ENCODE measurements at regions not wholly inside any gene's neighbourhood (a gene's known extent, or its start where the extent isn't known, plus 50 kb on each side); places are given as distances from the start of the nearest gene placed in this dataset.
"Not testable (repeated sequence)": the region's sequence is repeated elsewhere in the genome, so short reads cannot be mapped to it uniquely, and the experiment has no call there.

DNA sequence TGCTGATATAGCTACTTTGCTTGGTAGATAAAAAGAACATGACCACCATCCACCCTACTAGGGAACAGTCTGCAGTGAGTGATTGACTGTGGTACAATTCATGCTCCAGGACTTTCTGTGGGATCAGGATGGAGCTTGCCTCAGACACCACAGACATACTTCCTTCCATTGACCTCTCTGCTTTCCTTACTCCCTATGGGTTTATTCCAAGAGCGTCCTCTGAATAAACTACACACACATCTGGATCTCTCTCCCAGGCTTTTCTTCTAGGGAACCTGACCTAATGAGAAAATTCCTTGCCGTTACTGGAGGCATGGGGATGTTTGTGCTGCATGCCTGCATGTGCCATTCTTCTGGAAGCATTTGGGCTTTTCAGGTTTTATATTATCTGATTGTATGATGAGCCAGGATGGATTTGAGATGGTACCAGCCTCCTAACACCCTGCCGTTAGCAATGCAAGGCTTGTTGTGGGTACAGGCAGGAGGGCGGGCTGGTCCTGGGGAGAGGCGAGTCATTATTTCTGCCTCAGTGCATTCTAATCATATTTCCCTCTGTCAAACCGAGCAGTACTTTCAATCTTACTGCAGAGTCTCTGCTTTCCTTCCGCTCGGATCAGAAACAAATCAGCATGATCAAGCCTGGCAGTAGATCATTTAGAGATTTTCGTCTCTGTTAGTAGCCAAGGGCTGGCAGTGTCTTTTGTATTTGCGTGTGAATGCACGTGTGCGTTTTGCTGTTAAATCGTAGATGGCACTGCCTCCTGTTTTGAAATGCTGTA, 279.2 kb downstream of the PDCD6IP start:
- no peak overlapping the region for H3K4me3 ChIP-seq (ENCODE audit: low read depth, low read length)
- TF ChIP-seq POLR2A (IDR thresholded peaks at IDR 0.05; ENCODE audit: extremely low read depth, insufficient read length): no peak
- TF ChIP-seq, protein P1, sequence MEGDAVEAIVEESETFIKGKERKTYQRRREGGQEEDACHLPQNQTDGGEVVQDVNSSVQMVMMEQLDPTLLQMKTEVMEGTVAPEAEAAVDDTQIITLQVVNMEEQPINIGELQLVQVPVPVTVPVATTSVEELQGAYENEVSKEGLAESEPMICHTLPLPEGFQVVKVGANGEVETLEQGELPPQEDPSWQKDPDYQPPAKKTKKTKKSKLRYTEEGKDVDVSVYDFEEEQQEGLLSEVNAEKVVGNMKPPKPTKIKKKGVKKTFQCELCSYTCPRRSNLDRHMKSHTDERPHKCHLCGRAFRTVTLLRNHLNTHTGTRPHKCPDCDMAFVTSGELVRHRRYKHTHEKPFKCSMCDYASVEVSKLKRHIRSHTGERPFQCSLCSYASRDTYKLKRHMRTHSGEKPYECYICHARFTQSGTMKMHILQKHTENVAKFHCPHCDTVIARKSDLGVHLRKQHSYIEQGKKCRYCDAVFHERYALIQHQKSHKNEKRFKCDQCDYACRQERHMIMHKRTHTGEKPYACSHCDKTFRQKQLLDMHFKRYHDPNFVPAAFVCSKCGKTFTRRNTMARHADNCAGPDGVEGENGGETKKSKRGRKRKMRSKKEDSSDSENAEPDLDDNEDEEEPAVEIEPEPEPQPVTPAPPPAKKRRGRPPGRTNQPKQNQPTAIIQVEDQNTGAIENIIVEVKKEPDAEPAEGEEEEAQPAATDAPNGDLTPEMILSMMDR (IDR thresholded peaks at IDR 0.05; ENCODE audit: low read depth, low read length): no peak
- TF ChIP-seq MAX (IDR thresholded peaks at IDR 0.05; ENCODE audit: low read depth, low read length): no peak
- TF ChIP-seq MYC (IDR thresholded peaks at IDR 0.05; ENCODE audit: low read depth, low read length): no peak
- no peak for DNase-seq (ENCODE audit: low read depth)

DNA sequence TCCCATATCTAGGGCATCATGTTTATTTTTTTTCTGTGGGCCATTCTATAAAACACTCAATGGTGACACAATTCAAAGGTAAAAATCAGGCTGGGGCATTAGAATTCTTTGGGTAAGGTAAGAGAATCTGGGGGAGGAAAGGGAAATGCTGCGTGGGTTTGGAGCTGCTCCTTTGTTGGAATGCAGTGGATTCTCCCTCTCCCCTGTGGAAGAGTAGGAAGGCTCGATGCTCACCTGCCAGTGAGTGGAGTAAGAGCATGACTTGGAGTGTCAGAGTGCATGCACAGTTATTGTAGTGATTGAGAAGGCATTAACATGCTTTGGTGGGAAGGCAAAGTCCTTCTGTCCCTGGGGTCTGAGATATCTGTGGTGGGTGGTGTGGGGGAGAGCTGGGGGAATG, 280.0 kb downstream of the PDCD6IP start:
- DNase-seq (ENCODE audit: low read depth): no peak
- H3K4me3 ChIP-seq (ENCODE audit: low read depth, low read length): no peak overlapping the region
- TF ChIP-seq, protein P1 (IDR thresholded peaks at IDR 0.05; ENCODE audit: low read depth, low read length): no peak
- TF ChIP-seq MAX (IDR thresholded peaks at IDR 0.05; ENCODE audit: low read depth, low read length): no peak

DNA sequence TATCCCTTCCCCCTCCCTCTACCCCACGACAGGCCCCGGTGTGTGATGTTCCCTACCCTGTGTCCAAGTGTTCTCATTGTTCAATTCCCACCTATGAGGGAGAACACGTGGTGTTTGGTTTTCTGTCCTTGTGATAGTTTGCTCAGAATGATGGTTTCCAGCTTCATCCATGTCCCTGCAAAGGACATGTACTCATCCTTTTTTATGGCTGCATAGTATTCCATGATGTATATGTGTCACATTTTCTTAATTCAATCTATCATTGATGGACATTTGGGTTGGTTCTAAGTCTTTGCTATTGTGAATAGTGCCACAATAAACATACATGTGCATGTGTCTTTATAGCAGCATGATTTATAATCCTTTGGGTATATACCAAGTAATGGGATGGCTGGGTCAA, 281.4 kb downstream of the PDCD6IP start:
- not testable (repeated sequence) for DNase-seq (ENCODE audit: low read depth); H3K4me3 ChIP-seq (ENCODE audit: low read depth, low read length)

GRCh38 chr3:34090379-34090778, 291.9 kb downstream of the PDCD6IP start:
- DNase-seq (ENCODE audit: low read depth); H3K4me3 ChIP-seq (ENCODE audit: low read depth, low read length): not testable (repeated sequence)

DNA sequence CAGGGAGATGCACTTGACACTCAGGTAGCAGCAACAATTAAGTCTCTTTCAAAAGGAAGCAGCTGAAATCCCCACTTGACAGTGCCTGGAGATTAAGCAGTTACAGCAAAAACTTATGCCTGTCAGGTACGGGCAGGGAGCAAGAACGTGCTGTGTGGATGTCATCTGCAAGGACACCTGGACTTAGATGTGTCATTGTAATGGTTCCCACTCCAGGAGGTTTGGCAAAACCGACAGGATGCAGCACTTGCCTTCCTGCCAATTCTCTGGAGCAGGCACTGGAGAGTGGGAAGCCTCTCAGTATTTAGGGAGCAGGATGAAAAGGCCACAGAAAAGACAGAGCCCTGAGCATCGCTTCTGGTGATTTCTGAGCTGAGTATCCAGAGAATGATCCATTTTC, 292.4 kb downstream of the PDCD6IP start:
- no peak for DNase-seq (ENCODE audit: low read depth)

GRCh38 chr3:34094280-34094679, 295.9 kb downstream of the PDCD6IP start:
- DNase-seq (ENCODE audit: low read depth); H3K4me3 ChIP-seq (ENCODE audit: low read depth, low read length): not testable (repeated sequence)

More for the DNA sequence above, 292.4 kb downstream of the PDCD6IP start:
- no peak for TF ChIP-seq MAX (IDR thresholded peaks at IDR 0.05; ENCODE audit: low read depth, low read length)
- TF ChIP-seq, protein P1 (IDR thresholded peaks at IDR 0.05; ENCODE audit: low read depth, low read length): no peak
- no peak overlapping the region for H3K4me3 ChIP-seq (ENCODE audit: low read depth, low read length)

GRCh38 chr3:34102288-34102687, 303.9 kb downstream of the PDCD6IP start:
- no peak overlapping the region for H3K4me3 ChIP-seq (ENCODE audit: low read depth, low read length)
- no peak for TF ChIP-seq MAX (IDR thresholded peaks at IDR 0.05; ENCODE audit: low read depth, low read length)
- TF ChIP-seq MYC (IDR thresholded peaks at IDR 0.05; ENCODE audit: low read depth, low read length): no peak
- TF ChIP-seq POLR2A (IDR thresholded peaks at IDR 0.05; ENCODE audit: extremely low read depth, insufficient read length): no peak
- TF ChIP-seq, protein P1 (IDR thresholded peaks at IDR 0.05; ENCODE audit: low read depth, low read length): no peak
- no peak for DNase-seq (ENCODE audit: low read depth)
